Sigmoid colon (tissue), 6 donors: ENCODE measurements at regions not wholly inside any gene's neighbourhood (a gene's known extent, or its start where the extent isn't known, plus 50 kb on each side); places are given as distances from the start of the nearest gene placed in this dataset.

ENCODE experiments used
- DNase-seq: peaks from one replicate; pipeline ENCODE4 v3.0.0-alpha.2; 2019
- H3K27ac ChIP-seq, 4 donors: fragments of 200-600 bp; sonication (generic); one replicate each; pipeline ENCODE4 v1.5.1; 2016 to 2019; ENCODE audit warnings: mild to moderate bottlenecking in 1 of 4
- H3K27me3 ChIP-seq, 3 donors: fragments of 200-600 bp; sonication (generic); one replicate each; pipeline ENCODE4 v1.5.1; 2019; ENCODE audit warnings: mild to moderate bottlenecking in 1 of 3
- H3K36me3 ChIP-seq, 4 donors: fragments of 200-600 bp; sonication (generic); one replicate each; pipeline ENCODE4 v1.5.1; 2016 to 2019
- H3K4me1 ChIP-seq, 4 donors: fragments of 200-600 bp; sonication (generic); one replicate each; pipeline ENCODE4 v1.5.1; 2017 to 2019
- H3K4me3 ChIP-seq, 4 donors: fragments of 200-600 bp; sonication (generic); one replicate each; pipeline ENCODE4 v1.5.1; 2017 to 2019; ENCODE audit warnings: mild to moderate bottlenecking in 2 of 4, moderate library complexity in 1 of 4
- H3K9me3 ChIP-seq, 4 donors: fragments of 200-600 bp in 3 of 4; sonication (generic) in 3 of 4; one replicate each; pipeline versions ENCODE4 v1.5.1 to v1.6.1; 2013 to 2019
- CTCF ChIP-seq, 4 experiments: fragments of 450-650 bp in 3 of 4; fragments of 200-600 bp in 1 of 4; IDR thresholded peaks; one replicate each; pipeline ENCODE4 v1.5.1; 2016 to 2019; ENCODE audit warnings: antibody characterized with exemption in 4 of 4, mild to moderate bottlenecking in 3 of 4, moderate library complexity in 2 of 4
- EP300 ChIP-seq, 4 donors: sonication (generic); formaldehyde crosslinking; IDR thresholded peaks; one replicate each; pipeline ENCODE4 v1.6.1; 2017; ENCODE audit warnings: antibody characterized with exemption in 4 of 4
- POLR2A ChIP-seq, 2 donors: fragments of 450-650 bp; IDR thresholded peaks; one replicate each; pipeline ENCODE4 v1.6.1; 2016; ENCODE audit warnings: antibody characterized with exemption in 2 of 2, mild to moderate bottlenecking in 2 of 2, moderate library complexity in 2 of 2
- POLR2AphosphoS5 ChIP-seq, 4 donors: sonication (generic); formaldehyde crosslinking; IDR thresholded peaks; one replicate each; pipeline ENCODE4 v1.6.1; 2017; ENCODE audit warnings: antibody characterized with exemption in 4 of 4
- WGBS, 2 donors: extraction: QIAGEN DNeasy Blood & Tissue Kit; methylation state at CpG; one replicate each; pipeline ENCODE4 v1.1.7; 2013; 5-methylcytosine and 5-hydroxymethylcytosine counted together
- intact Hi-C: fragments of 100-400 bp; cut with DNase I; formaldehyde crosslinking; loops from one replicate; pipeline ENCODE4 v1.15.1; 2023
- donor health status: healthy with polysubstance abuse.
- donor health status: healthy.

- H3K4me3 ChIP-seq: no peak overlapping the region
- H3K4me1 ChIP-seq: no peaks in the 10 kb centered on the region
- no peak for DNase-seq
- H3K27ac ChIP-seq: no peak overlapping the region
- H3K9me3 ChIP-seq: no peaks in the 10 kb centered on the region
- intact Hi-C loops: no loop called here
- no peaks in the 10 kb centered on the region for H3K27me3 ChIP-seq
- H3K36me3 ChIP-seq: no peaks in the 10 kb centered on the region
- TF ChIP-seq POLR2A (IDR thresholded peaks at IDR 0.05) (no peak), CTCF (IDR thresholded peaks at IDR 0.05) (no peak), EP300 (IDR thresholded peaks at IDR 0.05) (no peak), POLR2AphosphoS5 (IDR thresholded peaks at IDR 0.05) (no peak)
- WGBS, 2 donors: 42 to 60% methylated on average over 5 of the region's 5 CpGs
Measured at GRCh38 chr9:1400983-1401382, 350.8 kb downstream of the DMRT2 start.

DNA sequence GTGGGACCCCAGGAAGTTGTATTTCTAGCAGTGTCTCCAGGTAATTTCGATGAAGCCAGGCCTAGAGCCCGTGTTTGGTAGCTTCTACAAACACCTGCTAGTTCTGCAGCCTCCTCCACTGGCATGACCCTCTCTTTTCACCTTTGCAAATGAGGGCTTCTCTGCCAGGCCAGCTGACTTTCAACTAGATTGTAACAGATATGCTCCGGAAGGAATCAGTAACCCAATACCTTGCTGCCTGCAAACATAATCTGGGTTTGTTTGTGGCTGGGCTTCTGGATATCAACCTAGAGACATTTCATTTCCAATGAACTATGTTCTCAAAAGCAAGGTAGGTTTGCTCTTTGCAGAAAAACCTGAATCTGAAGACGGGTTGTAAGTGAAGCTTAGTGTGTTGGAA is 354.8 kb downstream of the DMRT2 start:
- Histone ChIP-seq H3K4me1 (no peaks in the 10 kb centered on the region), H3K27ac (no peak overlapping the region), H3K36me3 (no peaks in the 10 kb centered on the region), H3K9me3 (no peaks in the 10 kb centered on the region), H3K4me3 (no peak overlapping the region), H3K27me3 (no peaks in the 10 kb centered on the region)
- no peak for DNase-seq
- WGBS, 2 donors: 84 to 85% methylated on average over 4 of the region's 4 CpGs
- intact Hi-C loops: no loop called here
- TF ChIP-seq POLR2AphosphoS5 (IDR thresholded peaks at IDR 0.05) (no peak), EP300 (IDR thresholded peaks at IDR 0.05) (no peak), POLR2A (IDR thresholded peaks at IDR 0.05) (no peak), CTCF (IDR thresholded peaks at IDR 0.05) (no peak)

DNA sequence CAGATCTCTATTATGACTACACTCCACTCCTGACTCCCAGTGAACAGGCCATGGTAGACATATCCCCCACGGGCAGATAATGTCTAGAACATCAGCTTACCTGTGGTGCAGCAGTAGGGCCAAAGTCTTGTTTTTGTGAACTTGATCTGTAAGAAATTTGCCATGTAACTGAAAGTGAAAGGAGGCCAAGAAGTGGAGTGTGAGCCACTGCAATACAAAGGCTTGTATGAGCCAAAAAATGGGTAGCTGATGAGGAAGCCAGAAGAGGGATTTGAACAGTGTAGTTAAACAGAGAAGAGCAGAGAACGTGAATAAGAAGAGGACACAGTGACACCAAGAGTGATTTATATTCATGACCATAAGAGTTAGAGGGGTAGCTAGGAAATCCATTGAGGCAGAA is 361.7 kb downstream of the DMRT2 start:
- Histone ChIP-seq H3K4me1 (no peaks in the 10 kb centered on the region), H3K36me3 (no peaks in the 10 kb centered on the region), H3K27me3 (no peaks in the 10 kb centered on the region), H3K27ac (no peak overlapping the region), H3K9me3 (no peaks in the 10 kb centered on the region), H3K4me3 (no peak overlapping the region)
- 61 to 62% methylated on average over 2 of the region's 2 CpGs for WGBS, 2 donors
- intact Hi-C loops: no loop called here
- DNase-seq: no peak
- TF ChIP-seq POLR2AphosphoS5 (IDR thresholded peaks at IDR 0.05) (no peak), EP300 (IDR thresholded peaks at IDR 0.05) (no peak), POLR2A (IDR thresholded peaks at IDR 0.05) (no peak), CTCF (IDR thresholded peaks at IDR 0.05) (no peak)

GRCh38 chr9:1414711-1415131 is 364.6 kb downstream of the DMRT2 start:
- H3K4me1 ChIP-seq: no peaks in the 10 kb centered on the region
- TF ChIP-seq CTCF (IDR thresholded peaks at IDR 0.05) (no peak), POLR2AphosphoS5 (IDR thresholded peaks at IDR 0.05) (no peak), EP300 (IDR thresholded peaks at IDR 0.05) (no peak), POLR2A (IDR thresholded peaks at IDR 0.05) (no peak)
- H3K9me3 ChIP-seq: no peaks in the 10 kb centered on the region
- no peak overlapping the region for H3K27ac ChIP-seq
- WGBS, 2 donors: 67 to 85% methylated on average over 2 of the region's 2 CpGs
- no peaks in the 10 kb centered on the region for H3K27me3 ChIP-seq
- intact Hi-C loops: no loop called here
- no peaks in the 10 kb centered on the region for H3K36me3 ChIP-seq
- H3K4me3 ChIP-seq: no peak overlapping the region
- no peak for DNase-seq

DNA sequence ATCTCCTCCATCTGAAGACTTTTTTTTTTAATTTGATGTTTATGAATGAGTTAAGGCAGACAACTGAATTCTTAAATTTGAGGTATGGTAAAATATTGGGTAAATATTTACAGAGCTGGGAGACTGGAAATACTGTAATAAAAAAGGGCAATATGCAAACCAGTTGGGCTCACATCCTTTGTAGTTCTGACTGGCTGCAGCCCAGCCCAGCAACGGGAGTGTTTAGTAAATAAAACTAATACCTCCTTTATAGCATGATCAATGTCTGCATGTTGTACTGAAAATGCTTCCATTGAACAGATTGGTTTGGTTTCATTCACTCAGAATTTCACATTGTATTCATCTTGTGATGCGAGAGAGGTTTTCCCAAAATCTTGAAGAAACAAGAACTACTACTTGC is 365.0 kb downstream of the DMRT2 start:
- H3K9me3 ChIP-seq: no peaks in the 10 kb centered on the region
- H3K4me3 ChIP-seq: no peak overlapping the region
- H3K36me3 ChIP-seq: no peaks in the 10 kb centered on the region
- TF ChIP-seq CTCF (IDR thresholded peaks at IDR 0.05) (no peak), POLR2AphosphoS5 (IDR thresholded peaks at IDR 0.05) (no peak), POLR2A (IDR thresholded peaks at IDR 0.05) (no peak), EP300 (IDR thresholded peaks at IDR 0.05) (no peak)
- intact Hi-C loops: no loop called here
- no peaks in the 10 kb centered on the region for H3K27me3 ChIP-seq
- 53 to 71% methylated on average over 2 of the region's 2 CpGs for WGBS, 2 donors
- no peaks in the 10 kb centered on the region for H3K4me1 ChIP-seq
- no peak for DNase-seq
- no peak overlapping the region for H3K27ac ChIP-seq
